ENCODE measurements at regions not wholly inside any gene's neighbourhood (a gene's known extent, or its start where the extent isn't known, plus 50 kb on each side); places are given as distances from the start of the nearest gene placed in this dataset.
"Not testable (repeated sequence)": the region's sequence is repeated elsewhere in the genome, so short reads cannot be mapped to it uniquely, and the experiment has no call there.

DNA sequence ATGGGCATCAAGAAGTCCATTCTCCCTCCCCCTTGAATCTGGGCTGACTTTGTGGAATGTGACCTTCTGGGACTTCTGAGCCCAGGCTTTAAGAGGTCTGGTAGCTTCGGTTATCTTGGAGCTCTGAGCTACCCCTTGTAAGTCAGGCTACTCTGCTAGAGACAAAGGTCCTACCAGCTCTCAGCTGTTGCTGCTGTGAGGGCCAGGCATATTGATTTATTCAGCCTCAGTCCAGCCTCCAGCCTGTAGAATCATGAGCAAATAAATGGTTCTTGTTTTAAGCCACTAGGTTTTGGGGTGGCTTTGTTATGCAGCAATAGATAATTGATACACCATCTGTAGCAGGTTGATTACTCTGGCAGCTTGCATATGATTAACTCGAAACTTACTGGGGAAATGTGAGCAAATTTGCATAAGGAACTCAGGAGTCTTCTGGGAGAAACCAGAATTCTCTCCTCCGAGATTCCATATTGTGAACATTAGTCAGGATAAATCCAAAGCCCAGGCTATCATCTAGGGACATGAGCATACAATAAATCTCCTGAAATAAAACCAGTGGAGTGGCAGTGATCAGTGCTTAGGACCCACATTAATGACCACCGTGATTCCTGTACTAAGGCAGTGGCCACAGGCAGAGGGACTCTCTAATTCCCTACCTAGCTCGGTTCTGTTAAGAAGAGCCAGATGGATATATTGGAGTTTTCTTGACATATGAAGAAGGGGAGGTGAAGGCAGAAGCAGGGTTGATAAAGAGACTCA, 336.1 kb downstream of the CDC5L start:
- DNase-seq: no peak

DNA sequence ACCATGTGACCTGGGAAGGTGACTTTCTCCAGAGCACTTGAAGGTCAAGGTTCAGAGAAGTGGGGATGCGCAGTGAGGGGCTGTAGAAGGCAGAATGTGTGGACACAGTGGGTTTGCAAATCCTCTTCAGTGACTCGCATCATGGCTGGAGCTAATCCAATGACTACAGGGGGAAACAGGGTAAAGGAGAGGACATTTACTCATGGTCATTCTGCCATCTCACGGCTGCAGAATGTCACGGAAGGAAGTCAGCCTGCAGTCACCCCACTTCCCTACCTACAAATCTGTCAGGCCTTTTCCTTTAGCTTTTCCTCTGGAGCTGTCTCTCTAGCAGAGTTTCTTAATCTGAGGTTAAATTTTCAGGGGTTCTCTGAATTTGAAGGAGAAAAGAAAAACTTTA, 337.6 kb downstream of the CDC5L start:
- DNase-seq: no peak

DNA sequence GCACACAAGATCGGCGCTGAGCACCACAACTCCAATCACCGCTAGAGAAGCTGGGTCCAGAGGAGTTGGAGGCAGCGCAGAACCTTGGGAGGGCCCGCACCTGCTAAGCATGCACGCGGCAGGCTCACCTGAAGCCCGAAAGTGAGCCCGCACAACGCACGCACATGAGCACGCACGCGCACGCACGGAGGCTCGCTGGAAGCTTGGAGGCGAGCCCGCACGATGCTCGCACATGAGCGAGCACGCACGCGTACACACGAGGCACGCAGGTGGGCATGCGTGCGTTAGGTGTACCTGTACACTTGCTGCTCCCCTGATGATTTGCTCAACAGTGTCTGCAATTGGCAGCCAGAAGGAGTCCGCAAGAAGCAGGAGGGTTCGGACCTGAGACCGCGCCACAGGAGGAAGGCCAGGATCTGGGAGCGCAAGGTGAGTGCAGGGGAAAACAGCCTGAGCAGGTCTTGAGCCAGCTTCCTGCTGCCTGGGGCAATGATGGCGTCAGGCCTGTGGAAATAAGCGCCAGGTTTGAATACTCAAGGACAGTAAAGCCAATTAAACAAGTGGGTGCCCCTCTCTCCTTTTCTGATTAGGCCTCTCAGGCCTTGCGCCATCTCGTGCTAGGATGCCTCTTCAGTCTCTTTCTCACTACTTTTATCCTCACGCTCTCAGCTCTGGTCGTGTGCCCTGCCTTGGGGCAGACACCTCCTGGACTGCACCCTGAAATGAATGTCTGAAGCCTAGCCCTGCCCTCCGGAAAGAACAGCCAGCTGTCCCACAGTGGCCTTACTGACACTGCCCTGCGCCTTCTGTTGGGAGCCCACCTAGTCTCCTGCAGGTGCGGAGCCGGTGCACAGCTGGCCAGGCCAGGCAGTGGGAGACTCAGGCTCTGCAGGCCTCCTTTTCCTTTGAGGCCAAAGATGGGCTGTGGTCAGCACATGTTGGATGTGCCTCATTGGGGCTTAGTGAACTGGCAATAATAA, 340.4 kb downstream of the CDC5L start:
- no peak for DNase-seq

DNA sequence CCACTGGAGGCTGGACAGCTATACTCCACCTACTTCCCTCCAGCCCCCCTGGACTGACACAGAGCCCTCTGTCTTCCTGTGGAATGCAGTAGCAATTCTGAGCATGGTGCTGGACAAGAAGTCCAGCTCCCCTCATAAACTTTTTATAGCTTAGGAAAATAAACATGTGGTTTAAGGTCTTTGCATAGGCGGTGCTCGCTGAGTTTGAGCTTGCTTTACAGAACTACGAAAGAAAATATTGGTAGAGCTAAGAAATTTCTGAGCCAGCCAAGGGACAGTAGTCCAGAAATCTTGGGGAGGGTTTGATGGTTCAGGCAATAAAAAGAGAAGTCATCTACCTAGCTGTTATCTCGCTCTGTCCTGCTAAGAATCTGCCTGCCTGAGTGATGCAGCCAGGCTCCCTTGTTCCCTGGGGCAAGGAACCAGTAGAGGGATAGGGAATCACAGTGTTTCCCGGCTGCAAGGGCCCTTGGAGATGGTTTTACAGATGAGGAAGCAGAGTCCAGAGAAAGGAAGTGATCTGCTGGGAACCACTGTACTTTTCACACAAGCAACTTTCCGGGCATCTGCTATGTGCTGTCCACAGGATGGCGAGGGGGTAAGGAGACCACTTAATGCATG, 343.4 kb downstream of the CDC5L start:
- no peak for DNase-seq

DNA sequence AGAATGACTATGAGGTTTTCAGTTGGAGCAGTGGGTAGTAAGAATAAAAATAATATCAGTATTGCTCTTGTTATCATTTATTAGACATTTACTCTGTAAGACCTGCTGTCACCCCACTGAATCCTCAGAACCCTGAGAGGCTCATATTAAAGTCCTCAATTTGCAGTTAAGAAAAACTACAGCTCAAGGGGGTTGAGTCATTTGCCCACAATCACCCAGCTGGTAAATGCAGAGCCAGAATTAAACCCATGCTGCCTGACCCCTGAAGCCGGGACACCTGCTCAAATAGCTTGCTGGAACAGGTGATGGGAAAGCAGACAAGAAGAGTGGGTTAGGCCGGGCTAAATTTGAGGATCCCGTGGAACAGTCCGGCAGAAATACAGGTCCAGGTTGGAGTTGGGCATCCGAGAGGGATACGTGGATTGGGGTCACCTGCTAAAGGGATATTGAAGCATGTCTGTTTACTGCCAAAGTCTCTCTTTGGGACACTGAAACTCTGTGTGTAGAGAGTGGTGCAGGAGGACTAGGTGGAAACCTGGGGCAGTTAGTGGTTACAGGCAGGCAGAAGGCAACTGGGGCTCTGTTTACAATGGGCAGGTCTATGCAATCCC, 344.1 kb downstream of the CDC5L start:
- no peak for DNase-seq

DNA sequence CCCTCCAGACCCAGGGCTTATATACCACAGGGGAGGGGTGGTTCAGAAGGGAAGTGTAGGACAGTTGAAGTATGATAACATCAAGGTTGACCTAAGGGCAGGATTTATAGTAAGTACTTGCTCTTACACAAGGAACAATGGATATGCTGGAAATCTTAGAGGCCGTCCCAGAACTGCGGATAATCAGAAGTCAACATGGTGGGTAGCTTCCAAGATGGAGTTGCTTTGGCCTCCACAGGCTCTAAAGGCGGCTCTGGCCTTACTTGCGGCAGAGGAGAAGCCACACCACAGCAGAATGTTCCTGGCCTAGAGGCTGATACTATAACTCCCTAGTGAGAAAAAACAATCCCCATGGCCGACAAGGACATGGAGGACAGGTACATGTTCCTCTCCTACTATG, 344.7 kb downstream of the CDC5L start:
- DNase-seq: no peak

DNA sequence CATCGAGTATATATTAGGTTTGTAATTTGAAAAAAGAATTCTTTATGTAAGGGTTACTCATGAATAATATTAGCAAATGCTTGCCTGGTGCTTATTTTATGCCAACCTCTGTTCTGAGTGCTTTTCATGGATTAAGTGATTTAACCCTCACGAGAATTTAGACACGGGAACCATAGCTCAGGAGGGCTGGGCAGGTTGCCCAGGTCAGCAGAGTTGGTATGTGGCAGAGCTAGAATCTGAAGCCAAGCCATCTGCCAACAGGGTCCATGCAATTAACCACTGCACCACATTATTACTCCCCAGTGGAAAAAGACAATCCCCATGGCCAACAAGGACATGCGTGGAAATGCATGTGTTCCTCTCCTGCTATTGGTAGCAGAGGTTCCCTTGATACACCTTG, 345.6 kb downstream of the CDC5L start:
- no peak for DNase-seq

- DNase-seq: no peak
Observed at GRCh38 chr6:44733868-44734267, 346.4 kb downstream of the CDC5L start.

GRCh38 chr6:44734886-44735629, 347.6 kb downstream of the CDC5L start:
- no peak for DNase-seq

DNA sequence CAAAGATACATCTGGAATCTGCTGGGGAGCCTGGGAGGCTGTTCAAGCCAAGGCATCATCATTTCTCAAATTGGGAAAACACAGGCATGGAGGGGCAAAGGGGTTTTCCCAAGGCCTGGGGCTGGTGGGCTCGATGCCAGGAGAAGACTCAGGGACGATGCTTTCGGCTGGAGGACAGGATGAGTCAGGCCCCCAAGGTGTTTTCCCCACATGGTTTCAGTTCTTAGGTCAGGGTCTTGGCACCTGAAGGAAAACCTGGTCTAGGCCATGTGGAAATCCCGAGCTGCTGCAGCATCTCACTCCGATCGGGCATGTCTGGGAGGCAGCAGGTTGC, 348.1 kb downstream of the CDC5L start:
- DNase-seq: no peak

GRCh38 chr6:44737341-44737740, 349.8 kb downstream of the CDC5L start:
- no peak for DNase-seq

- DNase-seq: no peak
Observed at GRCh38 chr6:44737829-44738528, 350.5 kb downstream of the CDC5L start.

GRCh38 chr6:44738601-44739146, 351.2 kb downstream of the CDC5L start:
- DNase-seq: no peak

GRCh38 chr6:44739181-44739580, 351.7 kb downstream of the CDC5L start:
- DNase-seq: no peak

GRCh38 chr6:44740566-44741120, 353.1 kb downstream of the CDC5L start:
- DNase-seq: no peak

DNA sequence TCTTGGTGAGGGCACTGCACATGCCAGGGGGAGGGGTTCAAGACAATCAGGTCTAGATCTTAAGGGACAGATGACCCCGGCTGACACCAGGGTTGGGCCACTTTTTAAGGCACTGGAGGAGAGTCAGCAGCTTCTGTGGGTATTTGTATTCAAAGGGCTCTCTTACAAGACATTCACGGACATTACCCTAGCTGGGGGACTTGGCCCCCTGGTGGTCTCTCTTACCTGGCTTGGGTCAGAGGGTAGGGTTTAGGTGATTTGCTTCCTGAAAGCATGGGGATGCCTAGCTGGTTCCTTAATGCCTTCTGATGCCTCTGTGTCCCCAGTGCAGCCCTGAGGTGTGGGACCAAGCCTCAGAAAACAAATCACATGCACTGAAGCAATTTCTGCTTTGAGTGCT, 354.7 kb downstream of the CDC5L start:
- DNase-seq: no peak

DNA sequence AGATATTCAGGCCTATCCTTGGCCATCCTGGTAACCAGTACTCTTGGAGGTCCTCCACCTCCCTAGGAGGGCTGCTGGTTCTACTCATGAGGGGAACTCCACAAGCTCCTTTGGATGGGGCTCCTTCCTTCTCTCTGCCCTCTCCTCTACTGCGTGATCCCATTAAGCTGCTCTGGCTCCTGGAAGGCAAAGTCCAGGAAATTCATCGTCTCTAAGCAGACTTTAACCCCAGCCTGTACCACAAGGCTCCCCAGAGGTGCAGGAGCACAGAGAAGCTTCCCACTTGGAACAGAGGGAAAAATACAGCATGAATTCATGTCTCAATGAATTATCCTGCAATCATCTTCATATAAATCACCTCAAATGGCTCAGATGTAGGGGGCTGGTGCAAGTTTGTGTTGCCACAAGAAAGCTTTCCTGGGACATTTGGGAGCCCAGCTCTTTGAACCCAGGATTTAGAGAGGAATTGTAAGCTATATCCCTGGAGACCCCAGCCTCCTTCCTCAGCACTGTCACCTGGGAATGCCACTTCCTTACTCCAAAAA, 355.4 kb downstream of the CDC5L start:
- no peak for DNase-seq

GRCh38 chr6:44760116-44760515, 372.6 kb downstream of the CDC5L start:
- not testable (repeated sequence) for DNase-seq

DNA sequence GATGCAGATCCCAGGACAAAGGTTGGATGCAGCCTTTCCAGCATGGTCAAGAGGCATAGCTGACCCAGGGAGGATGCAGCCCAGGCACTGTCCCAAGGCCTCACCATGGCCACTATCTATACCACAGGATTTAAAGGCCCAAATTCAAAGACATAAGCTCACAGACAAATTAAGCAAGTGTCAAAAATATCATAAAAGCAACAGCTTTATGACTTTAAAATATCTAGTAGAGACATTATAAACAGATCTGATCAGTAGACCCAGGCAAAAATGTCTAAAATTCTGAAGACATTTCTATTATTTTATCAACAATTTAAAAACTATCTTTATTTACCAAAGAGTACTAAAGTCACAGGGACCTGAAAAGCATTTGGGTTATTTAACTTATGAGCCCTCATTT, 373.5 kb downstream of the CDC5L start:
- DNase-seq: no peak

DNA sequence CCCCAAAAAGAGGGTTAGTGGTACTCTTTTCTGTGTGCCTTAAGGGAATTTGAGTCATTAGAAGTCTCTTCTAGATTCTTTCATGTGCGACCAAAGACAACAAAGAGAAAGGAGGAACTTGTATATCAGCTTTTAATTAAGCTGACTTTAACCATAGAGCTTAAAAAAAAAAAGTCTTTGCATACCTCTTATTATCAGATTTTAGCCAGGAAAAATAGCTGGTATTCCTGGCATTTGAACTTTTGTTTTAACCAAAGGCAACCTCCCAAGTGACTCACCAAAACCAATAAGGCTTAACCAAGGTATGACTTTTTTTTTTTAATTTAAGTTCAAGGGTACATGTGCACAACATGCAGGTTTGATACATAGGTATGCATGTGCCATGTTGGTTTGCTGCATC, 375.0 kb downstream of the CDC5L start:
- no peak for DNase-seq

Data from CD4-positive, alpha-beta T cell treated with Interleukin-1 beta for 1 hour (primary cell).